WTC11 (cell line): ENCODE measurements at regions not wholly inside any gene's neighbourhood (a gene's known extent, or its start where the extent isn't known, plus 50 kb on each side); places are given as distances from the start of the nearest gene placed in this dataset.

Source experiments
- ATAC-seq: fragments of 200-7000 bp; cut with Tn5 transposase; 2 replicates; pipeline ENCODE4 v1.10.0; 2021; ENCODE audit warnings: mild to moderate bottlenecking, moderate library complexity
- CTCF ChIA-PET: fragments of 300-600 bp; sonication (Branson Sonifier 250); formaldehyde crosslinking; loops from one replicate; lab custom pipeline; 2021; ENCODE audit warnings: antibody characterized with exemption; lab: Charles Lee
- POLR2A ChIA-PET: fragments of 350-600 bp; sonication (Branson Sonifier 250); formaldehyde crosslinking; loops from one replicate; lab custom pipeline; 2021; ENCODE audit warnings: antibody characterized with exemption; lab: Charles Lee
- DNase-seq: peaks from one replicate; pipeline ENCODE4 v3.0.0; 2021; ENCODE audit warnings: low spot score
- H3K27ac Mint-ChIP-seq: 2 replicates; pipeline ENCODE4 v1.8.0; 2021; ENCODE audit warnings: mixed read lengths
- H3K27me3 Mint-ChIP-seq: 2 replicates; pipeline ENCODE4 v1.8.0; 2021; ENCODE audit warnings: low read depth, mild to moderate bottlenecking, moderate library complexity, mixed read lengths
- H3K36me3 Mint-ChIP-seq: 2 replicates; pipeline ENCODE4 v1.8.0; 2021; ENCODE audit warnings: mixed read lengths
- H3K4me1 Mint-ChIP-seq: 2 replicates; pipeline ENCODE4 v1.8.0; 2022; ENCODE audit warnings: mixed read lengths
- H3K4me3 Mint-ChIP-seq: 2 replicates; pipeline ENCODE4 v1.8.0; 2021; ENCODE audit warnings: mild to moderate bottlenecking, moderate library complexity, mixed read lengths
- H3K9me3 Mint-ChIP-seq: 2 replicates; pipeline ENCODE4 v1.8.0; 2021; ENCODE audit warnings: mixed read lengths
- ATF6 ChIP-seq: sonication (generic); formaldehyde crosslinking; IDR thresholded peaks from 2 replicates; pipeline ENCODE4 v1.8.1; 2023; ENCODE audit warnings: mild to moderate bottlenecking, missing genetic modification reagents
- CREB1 ChIP-seq: sonication (generic); formaldehyde crosslinking; IDR thresholded peaks from 2 replicates; pipeline ENCODE4 v1.8.0; 2023; ENCODE audit warnings: mild to moderate bottlenecking, missing genetic modification reagents
- CREM ChIP-seq: sonication (generic); formaldehyde crosslinking; IDR thresholded peaks from 2 replicates; pipeline ENCODE4 v1.8.1; 2022; ENCODE audit warnings: mild to moderate bottlenecking, missing genetic modification reagents, moderate library complexity
- EMX1 ChIP-seq: fragments of 250-450 bp; sonication (Bioruptor Pico); IDR thresholded peaks from 2 replicates; pipeline ENCODE4 v1.8.0; 2021; ENCODE audit warnings: mild to moderate bottlenecking
- GABPB1 ChIP-seq: sonication (generic); formaldehyde crosslinking; IDR thresholded peaks from 2 replicates; pipeline ENCODE4 v1.8.1; 2023; ENCODE audit warnings: mild to moderate bottlenecking, missing genetic modification reagents
- HMGA2 ChIP-seq: fragments of 250-450 bp; sonication (Bioruptor Pico); IDR thresholded peaks from 2 replicates; pipeline ENCODE4 v1.4.0; 2021; ENCODE audit warnings: mild to moderate bottlenecking, moderate library complexity
- KAT7 ChIP-seq: sonication (generic); formaldehyde crosslinking; IDR thresholded peaks from 2 replicates; pipeline ENCODE4 v1.8.1; 2023; ENCODE audit warnings: missing genetic modification reagents, mild to moderate bottlenecking, borderline replicate concordance
- MYBL2 ChIP-seq: sonication (generic); formaldehyde crosslinking; IDR thresholded peaks from 2 replicates; pipeline ENCODE4 v1.8.1; 2023; ENCODE audit warnings: mild to moderate bottlenecking, moderate library complexity, missing genetic modification reagents
- NFATC4 ChIP-seq: fragments of 250-450 bp; sonication (Bioruptor Pico); IDR thresholded peaks from 2 replicates; pipeline ENCODE4 v1.9.0; 2021; ENCODE audit warnings: mild to moderate bottlenecking
- NFE2L1 ChIP-seq: sonication (generic); formaldehyde crosslinking; IDR thresholded peaks from 2 replicates; pipeline ENCODE4 v1.8.1; 2023; ENCODE audit warnings: missing genetic modification reagents
- NR3C1 ChIP-seq: sonication (generic); formaldehyde crosslinking; conservative IDR thresholded peaks from 2 replicates; pipeline ENCODE4 v1.8.1; 2023; ENCODE audit warnings: low read depth, mild to moderate bottlenecking, missing genetic modification reagents
- ZNF416 ChIP-seq: fragments of 250-450 bp; sonication (Bioruptor Pico); IDR thresholded peaks from 2 replicates; pipeline ENCODE4 v1.9.0; 2021; ENCODE audit warnings: mild to moderate bottlenecking, inconsistent platforms
- ZNF423 ChIP-seq: fragments of 250-450 bp; sonication (Bioruptor Pico); IDR thresholded peaks from 2 replicates; pipeline ENCODE4 v2.1.2; 2022; ENCODE audit warnings: mild to moderate bottlenecking, moderate library complexity
- ZNF671 ChIP-seq: fragments of 250-450 bp; sonication (Bioruptor Pico); IDR thresholded peaks from 2 replicates; pipeline ENCODE4 v1.8.0; 2021; ENCODE audit warnings: mild to moderate bottlenecking
- TF ChIP-seq, protein P1 (sequence below): sonication (generic); formaldehyde crosslinking; IDR thresholded peaks from 2 replicates; pipeline ENCODE4 v1.8.0; 2023; ENCODE audit warnings: missing genetic modification reagents
- TF ChIP-seq, protein P2 (sequence below): sonication (generic); formaldehyde crosslinking; IDR thresholded peaks from 2 replicates; pipeline ENCODE4 v1.8.0; 2022; ENCODE audit warnings: mild to moderate bottlenecking, missing genetic modification reagents
- TF ChIP-seq, protein P3 (sequence below): sonication (generic); formaldehyde crosslinking; IDR thresholded peaks from 2 replicates; pipeline ENCODE4 v1.8.0; 2023; ENCODE audit warnings: mild to moderate bottlenecking, missing genetic modification reagents
- TF ChIP-seq, protein P4 (sequence below): fragments of 250-450 bp; sonication (Bioruptor Pico); IDR thresholded peaks from 2 replicates; pipeline ENCODE4 v2.1.2; 2022; ENCODE audit warnings: mild to moderate bottlenecking, moderate library complexity
- TF ChIP-seq, protein P5 (sequence below): sonication (generic); formaldehyde crosslinking; IDR thresholded peaks from 2 replicates; pipeline ENCODE4 v1.8.1; 2023; ENCODE audit warnings: mild to moderate bottlenecking, moderate library complexity, missing genetic modification reagents
- TF ChIP-seq, protein P6 (sequence below): sonication (generic); formaldehyde crosslinking; conservative IDR thresholded peaks from 2 replicates; pipeline ENCODE4 v1.8.1; 2023; ENCODE audit warnings: mild to moderate bottlenecking, low read depth, missing genetic modification reagents, moderate library complexity

DNA sequence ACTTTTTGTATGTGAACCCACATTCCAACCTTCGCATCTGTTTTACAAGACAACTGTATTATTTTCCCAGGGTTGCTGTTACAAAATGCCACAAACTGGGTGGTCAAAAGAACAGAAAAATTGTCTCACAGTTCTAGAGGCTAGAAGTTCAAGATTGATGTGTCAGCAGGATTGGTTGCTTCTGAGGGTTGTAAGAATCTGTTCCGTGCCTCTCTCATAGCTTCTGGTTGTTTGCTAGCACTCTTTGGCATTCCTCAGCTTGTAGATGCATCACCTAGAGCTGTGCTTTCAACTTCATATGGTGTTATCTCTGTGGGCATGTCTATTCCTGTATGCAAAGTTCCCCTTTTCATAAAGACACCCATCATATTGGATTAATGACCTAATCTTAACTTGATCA lies 1067.2 kb downstream of the EPHA7 start:
- no peak for ATAC-seq
- Mint-ChIP-seq H3K4me3 (no peak overlapping the region), H3K27me3 (no peaks in the 10 kb centered on the region), H3K36me3 (no peaks in the 10 kb centered on the region), H3K4me1 (0 out of 2 replicates have a peak, but pooled peaks cover 3% of the 10 kb centered on the region), H3K9me3 (no peaks in the 10 kb centered on the region), H3K27ac (no peak overlapping the region)
- no peak for DNase-seq
- ChIA-PET CTCF (no interaction called here), POLR2A (no interaction called here)
- TF ChIP-seq MYBL2 (CRISPR knock-in tag) (no peak), CREM (CRISPR knock-in tag) (no peak), NFATC4 (CRISPR knock-in tag) (no peak), NFE2L1 (CRISPR knock-in tag) (no peak), GABPB1 (CRISPR knock-in tag) (no peak), HMGA2 (CRISPR knock-in tag) (no peak), KAT7 (CRISPR knock-in tag) (no peak), ZNF423 (CRISPR knock-in tag) (no peak), ZNF671 (no peak), NR3C1 (CRISPR knock-in tag) (no peak)

- Mint-ChIP-seq H3K4me1 (no peaks in the 10 kb centered on the region), H3K4me3 (no peak overlapping the region), H3K27me3 (no peaks in the 10 kb centered on the region), H3K36me3 (no peaks in the 10 kb centered on the region), H3K9me3 (no peaks in the 10 kb centered on the region), H3K27ac (no peak overlapping the region)
- DNase-seq (no peak), ATAC-seq (no peak)
- TF ChIP-seq, protein P1, sequence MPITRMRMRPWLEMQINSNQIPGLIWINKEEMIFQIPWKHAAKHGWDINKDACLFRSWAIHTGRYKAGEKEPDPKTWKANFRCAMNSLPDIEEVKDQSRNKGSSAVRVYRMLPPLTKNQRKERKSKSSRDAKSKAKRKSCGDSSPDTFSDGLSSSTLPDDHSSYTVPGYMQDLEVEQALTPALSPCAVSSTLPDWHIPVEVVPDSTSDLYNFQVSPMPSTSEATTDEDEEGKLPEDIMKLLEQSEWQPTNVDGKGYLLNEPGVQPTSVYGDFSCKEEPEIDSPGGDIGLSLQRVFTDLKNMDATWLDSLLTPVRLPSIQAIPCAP = no peak
- no peak for TF ChIP-seq ZNF416 (CRISPR knock-in tag)
- TF ChIP-seq, protein P2, sequence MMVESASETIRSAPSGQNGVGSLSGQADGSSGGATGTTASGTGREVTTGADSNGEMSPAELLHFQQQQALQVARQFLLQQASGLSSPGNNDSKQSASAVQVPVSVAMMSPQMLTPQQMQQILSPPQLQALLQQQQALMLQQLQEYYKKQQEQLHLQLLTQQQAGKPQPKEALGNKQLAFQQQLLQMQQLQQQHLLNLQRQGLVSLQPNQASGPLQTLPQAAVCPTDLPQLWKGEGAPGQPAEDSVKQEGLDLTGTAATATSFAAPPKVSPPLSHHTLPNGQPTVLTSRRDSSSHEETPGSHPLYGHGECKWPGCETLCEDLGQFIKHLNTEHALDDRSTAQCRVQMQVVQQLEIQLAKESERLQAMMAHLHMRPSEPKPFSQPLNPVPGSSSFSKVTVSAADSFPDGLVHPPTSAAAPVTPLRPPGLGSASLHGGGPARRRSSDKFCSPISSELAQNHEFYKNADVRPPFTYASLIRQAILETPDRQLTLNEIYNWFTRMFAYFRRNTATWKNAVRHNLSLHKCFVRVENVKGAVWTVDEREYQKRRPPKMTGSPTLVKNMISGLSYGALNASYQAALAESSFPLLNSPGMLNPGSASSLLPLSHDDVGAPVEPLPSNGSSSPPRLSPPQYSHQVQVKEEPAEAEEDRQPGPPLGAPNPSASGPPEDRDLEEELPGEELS (CRISPR knock-in tag) = no peak
- no peak for TF ChIP-seq EMX1
- TF ChIP-seq, protein P3, sequence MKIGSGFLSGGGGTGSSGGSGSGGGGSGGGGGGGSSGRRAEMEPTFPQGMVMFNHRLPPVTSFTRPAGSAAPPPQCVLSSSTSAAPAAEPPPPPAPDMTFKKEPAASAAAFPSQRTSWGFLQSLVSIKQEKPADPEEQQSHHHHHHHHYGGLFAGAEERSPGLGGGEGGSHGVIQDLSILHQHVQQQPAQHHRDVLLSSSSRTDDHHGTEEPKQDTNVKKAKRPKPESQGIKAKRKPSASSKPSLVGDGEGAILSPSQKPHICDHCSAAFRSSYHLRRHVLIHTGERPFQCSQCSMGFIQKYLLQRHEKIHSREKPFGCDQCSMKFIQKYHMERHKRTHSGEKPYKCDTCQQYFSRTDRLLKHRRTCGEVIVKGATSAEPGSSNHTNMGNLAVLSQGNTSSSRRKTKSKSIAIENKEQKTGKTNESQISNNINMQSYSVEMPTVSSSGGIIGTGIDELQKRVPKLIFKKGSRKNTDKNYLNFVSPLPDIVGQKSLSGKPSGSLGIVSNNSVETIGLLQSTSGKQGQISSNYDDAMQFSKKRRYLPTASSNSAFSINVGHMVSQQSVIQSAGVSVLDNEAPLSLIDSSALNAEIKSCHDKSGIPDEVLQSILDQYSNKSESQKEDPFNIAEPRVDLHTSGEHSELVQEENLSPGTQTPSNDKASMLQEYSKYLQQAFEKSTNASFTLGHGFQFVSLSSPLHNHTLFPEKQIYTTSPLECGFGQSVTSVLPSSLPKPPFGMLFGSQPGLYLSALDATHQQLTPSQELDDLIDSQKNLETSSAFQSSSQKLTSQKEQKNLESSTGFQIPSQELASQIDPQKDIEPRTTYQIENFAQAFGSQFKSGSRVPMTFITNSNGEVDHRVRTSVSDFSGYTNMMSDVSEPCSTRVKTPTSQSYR (CRISPR knock-in tag) = no peak
- ChIA-PET CTCF (no interaction called here), POLR2A (no interaction called here)
Measured at GRCh38 chr6:92341201-92341600, 1078.2 kb downstream of the EPHA7 start.

DNA sequence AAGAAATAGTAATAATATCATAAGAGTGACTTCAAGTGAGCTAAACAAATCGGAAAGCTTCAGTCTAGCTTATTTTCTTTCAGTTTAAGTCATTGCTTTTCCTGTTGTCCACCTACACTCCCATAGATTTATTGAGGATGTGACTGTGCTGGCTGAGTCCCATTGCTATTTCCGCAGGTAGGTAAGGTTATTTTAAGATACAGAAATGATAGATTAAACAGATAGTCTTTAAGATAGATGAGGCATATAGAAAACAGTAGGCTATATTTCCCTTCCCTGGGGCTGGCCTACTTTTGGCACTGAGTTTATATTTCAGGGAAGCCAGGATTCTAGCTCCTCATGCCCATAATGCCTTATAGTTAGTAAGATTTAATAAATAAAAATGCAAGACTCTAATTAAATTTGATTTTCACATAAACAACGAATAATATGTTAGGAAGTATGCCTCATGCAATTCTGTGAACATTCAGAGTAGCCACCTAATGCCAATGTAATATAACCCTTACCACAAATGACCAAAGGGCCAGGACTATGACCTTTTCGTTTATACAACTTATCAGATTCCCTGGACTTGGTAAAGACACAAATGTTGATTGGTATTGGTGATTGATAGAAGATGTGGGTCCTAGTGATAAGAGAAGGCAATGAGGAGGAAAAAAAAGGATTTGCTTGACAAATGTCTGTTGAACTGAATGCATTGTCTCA lies 1079.3 kb downstream of the EPHA7 start:
- POLR2A ChIA-PET = no interaction called here
- CTCF ChIA-PET = no interaction called here
- Mint-ChIP-seq H3K27me3 (no peaks in the 10 kb centered on the region), H3K27ac (no peak overlapping the region), H3K4me1 (no peaks in the 10 kb centered on the region), H3K4me3 (no peak overlapping the region), H3K9me3 (no peaks in the 10 kb centered on the region), H3K36me3 (no peaks in the 10 kb centered on the region)
- ATAC-seq (no peak), DNase-seq (no peak)
- TF ChIP-seq NFATC4 (CRISPR knock-in tag) = no peak
- TF ChIP-seq, protein P4, sequence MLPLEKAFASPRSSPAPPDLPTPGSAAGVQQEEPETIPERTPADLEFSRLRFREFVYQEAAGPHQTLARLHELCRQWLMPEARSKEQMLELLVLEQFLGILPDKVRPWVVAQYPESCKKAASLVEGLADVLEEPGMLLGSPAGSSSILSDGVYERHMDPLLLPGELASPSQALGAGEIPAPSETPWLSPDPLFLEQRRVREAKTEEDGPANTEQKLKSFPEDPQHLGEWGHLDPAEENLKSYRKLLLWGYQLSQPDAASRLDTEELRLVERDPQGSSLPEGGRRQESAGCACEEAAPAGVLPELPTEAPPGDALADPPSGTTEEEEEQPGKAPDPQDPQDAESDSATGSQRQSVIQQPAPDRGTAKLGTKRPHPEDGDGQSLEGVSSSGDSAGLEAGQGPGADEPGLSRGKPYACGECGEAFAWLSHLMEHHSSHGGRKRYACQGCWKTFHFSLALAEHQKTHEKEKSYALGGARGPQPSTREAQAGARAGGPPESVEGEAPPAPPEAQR (CRISPR knock-in tag) = no peak
- TF ChIP-seq, protein P5, sequence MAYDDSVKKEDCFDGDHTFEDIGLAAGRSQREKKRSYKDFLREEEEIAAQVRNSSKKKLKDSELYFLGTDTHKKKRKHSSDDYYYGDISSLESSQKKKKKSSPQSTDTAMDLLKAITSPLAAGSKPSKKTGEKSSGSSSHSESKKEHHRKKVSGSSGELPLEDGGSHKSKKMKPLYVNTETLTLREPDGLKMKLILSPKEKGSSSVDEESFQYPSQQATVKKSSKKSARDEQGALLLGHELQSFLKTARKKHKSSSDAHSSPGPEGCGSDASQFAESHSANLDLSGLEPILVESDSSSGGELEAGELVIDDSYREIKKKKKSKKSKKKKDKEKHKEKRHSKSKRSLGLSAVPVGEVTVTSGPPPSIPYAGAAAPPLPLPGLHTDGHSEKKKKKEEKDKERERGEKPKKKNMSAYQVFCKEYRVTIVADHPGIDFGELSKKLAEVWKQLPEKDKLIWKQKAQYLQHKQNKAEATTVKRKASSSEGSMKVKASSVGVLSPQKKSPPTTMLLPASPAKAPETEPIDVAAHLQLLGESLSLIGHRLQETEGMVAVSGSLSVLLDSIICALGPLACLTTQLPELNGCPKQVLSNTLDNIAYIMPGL (CRISPR knock-in tag) = no peak
- TF ChIP-seq, protein P6, sequence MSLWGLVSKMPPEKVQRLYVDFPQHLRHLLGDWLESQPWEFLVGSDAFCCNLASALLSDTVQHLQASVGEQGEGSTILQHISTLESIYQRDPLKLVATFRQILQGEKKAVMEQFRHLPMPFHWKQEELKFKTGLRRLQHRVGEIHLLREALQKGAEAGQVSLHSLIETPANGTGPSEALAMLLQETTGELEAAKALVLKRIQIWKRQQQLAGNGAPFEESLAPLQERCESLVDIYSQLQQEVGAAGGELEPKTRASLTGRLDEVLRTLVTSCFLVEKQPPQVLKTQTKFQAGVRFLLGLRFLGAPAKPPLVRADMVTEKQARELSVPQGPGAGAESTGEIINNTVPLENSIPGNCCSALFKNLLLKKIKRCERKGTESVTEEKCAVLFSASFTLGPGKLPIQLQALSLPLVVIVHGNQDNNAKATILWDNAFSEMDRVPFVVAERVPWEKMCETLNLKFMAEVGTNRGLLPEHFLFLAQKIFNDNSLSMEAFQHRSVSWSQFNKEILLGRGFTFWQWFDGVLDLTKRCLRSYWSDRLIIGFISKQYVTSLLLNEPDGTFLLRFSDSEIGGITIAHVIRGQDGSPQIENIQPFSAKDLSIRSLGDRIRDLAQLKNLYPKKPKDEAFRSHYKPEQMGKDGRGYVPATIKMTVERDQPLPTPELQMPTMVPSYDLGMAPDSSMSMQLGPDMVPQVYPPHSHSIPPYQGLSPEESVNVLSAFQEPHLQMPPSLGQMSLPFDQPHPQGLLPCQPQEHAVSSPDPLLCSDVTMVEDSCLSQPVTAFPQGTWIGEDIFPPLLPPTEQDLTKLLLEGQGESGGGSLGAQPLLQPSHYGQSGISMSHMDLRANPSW (CRISPR knock-in tag) = no peak
- TF ChIP-seq ATF6 = no peak
- TF ChIP-seq CREB1 (CRISPR knock-in tag) = no peak
